Fibroblast of the aortic adventitia (primary cell): ENCODE measurements at regions not wholly inside any gene's neighbourhood (a gene's known extent, or its start where the extent isn't known, plus 50 kb on each side); places are given as distances from the start of the nearest gene placed in this dataset.

Source experiments
- DNase-seq: peaks from one replicate; pipeline ENCODE4 v3.0.0-alpha.2; 2010; ENCODE audit warnings: low read depth
- H3K4me3 ChIP-seq: 2 replicates; pipeline ENCODE4 v1.5.1; 2011; ENCODE audit warnings: low read depth, mild to moderate bottlenecking, control low read depth, low read length, moderate library complexity
- TF ChIP-seq, protein P1 (sequence below): IDR thresholded peaks from 2 replicates; pipeline ENCODE4 v1.5.1; 2011; ENCODE audit warnings: mild to moderate bottlenecking, low read length, control low read depth, inconsistent platforms; ENCODE audit not compliant: insufficient read depth

DNA sequence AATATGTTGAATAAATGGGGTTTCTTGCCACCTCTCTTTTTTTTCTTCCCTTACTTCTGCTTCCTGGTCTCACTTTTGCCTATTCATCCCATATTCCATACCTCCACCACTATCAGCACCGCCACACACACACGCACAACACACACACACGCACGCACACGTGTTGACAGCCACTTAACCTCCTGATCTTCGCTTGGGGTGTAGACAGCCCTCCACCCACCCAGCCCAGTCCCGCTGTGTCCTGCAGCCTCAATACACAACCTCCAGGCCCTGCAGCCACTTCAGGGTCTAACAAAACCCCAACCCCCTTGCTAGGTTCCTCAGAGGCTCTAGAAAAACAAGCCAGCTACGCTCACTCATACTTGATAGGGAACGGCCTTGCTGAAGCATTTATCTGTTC lies 72.3 kb downstream of the LINC00237 start:
- H3K4me3 ChIP-seq, result no peak overlapping the region
- DNase-seq, result no peak
- TF ChIP-seq, protein P1, sequence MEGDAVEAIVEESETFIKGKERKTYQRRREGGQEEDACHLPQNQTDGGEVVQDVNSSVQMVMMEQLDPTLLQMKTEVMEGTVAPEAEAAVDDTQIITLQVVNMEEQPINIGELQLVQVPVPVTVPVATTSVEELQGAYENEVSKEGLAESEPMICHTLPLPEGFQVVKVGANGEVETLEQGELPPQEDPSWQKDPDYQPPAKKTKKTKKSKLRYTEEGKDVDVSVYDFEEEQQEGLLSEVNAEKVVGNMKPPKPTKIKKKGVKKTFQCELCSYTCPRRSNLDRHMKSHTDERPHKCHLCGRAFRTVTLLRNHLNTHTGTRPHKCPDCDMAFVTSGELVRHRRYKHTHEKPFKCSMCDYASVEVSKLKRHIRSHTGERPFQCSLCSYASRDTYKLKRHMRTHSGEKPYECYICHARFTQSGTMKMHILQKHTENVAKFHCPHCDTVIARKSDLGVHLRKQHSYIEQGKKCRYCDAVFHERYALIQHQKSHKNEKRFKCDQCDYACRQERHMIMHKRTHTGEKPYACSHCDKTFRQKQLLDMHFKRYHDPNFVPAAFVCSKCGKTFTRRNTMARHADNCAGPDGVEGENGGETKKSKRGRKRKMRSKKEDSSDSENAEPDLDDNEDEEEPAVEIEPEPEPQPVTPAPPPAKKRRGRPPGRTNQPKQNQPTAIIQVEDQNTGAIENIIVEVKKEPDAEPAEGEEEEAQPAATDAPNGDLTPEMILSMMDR, result no peak

DNA sequence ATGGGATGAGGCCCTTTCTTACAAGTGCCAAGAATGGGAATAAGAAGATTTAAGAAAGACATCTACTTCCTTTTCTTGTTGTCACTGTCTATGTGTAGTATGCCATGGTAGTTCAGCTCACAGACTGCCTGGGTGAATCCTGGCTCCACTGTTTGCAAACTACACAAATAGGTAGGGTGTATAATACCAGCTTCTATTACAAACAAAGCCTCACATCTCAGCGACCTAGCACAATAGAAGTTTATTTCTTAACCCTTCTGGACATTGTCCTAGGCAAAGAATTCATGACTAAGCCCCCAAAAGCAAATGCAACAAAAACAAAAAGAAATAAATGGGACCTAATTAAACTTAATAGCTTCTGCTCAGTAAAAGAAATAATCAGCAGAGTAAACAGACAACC lies 74.5 kb downstream of the LINC00237 start:
- no peak for DNase-seq
- TF ChIP-seq, protein P1, result no peak
- H3K4me3 ChIP-seq, result no peak overlapping the region

DNA sequence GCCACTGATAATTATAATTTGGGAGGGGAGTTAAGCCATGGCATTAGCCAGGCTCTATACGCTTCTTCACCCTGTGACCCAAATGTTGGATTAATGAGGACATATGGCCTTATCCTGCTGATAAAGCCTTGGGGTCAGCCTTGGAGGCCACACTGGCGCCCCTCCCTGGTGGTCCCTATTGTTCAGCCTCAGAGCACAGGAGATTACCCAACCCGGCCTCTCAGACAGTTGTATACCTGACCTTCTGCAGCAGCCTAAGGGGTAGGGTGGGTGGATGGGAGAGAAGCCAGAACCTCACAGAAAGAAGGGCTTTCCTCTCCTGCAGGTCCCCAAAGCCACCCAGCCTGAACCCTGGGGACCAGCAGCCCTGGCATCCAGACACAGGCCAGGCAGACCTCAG lies 76.8 kb downstream of the LINC00237 start:
- DNase-seq, result no peak
- no peak overlapping the region for H3K4me3 ChIP-seq
- TF ChIP-seq, protein P1, result no peak

DNA sequence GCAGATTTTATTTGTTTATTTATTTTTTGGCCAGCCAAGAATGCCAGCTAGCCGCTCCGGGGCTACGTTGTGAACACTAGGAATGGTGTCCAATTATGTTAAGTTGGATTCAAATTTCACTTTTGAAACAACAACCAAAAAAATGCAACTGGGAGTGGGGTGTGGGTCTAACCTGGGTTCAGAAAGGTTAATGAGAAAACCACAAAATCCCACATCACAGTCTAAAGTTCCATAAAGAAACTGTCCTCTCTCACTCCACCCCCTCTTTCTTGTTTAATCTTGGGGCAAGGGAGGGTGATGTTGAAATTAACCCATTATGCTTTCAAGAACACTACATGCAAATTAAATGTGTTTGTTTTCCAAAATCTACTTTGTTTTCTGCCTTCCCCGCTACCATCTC lies 77.2 kb downstream of the LINC00237 start:
- no peak overlapping the region for H3K4me3 ChIP-seq
- no peak for DNase-seq
- TF ChIP-seq, protein P1, result no peak

DNA sequence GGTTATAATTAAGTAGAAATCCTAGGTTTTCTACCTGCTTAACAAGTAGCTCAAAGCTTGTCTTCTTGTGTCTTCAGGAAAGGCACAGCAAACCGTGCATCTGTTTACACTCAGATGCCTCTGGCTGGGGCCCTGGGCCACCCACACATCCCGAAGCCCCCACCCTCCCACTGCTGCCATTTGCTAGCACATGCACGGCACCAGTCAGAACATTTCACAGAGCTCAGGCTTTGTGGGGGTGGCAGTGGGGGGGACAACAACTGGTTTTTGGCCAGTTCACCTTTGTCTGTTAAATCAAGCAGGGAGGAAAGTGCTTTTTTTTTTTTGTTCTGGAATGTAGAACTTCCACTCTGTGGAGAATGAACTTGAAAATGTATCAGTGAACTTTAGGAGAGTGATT lies 77.7 kb downstream of the LINC00237 start:
- H3K4me3 ChIP-seq, result no peak overlapping the region
- no peak for DNase-seq
- TF ChIP-seq, protein P1, result no peak

DNA sequence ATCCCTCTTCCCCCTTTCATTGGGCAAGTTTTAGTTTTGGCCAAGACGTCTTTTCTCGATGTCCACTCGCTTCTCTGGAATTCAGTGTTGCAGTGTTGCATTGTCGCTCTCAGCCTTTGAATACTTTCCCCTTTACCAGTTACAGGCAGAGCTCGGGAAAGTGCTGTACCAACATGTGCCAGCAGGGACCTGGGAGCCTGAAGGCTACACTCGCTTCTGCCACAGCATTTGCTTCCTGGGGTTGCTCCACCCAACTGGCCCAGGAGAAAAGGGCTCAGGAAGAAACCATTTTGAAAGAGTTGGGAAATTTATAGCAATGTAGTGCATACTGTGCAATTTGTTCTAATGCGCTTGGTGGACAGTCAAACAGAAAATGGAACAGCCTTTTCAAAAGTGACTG lies 78.6 kb downstream of the LINC00237 start:
- TF ChIP-seq, protein P1, result peak; percentile 5
- no peak overlapping the region for H3K4me3 ChIP-seq
- DNase-seq, result no peak

DNA sequence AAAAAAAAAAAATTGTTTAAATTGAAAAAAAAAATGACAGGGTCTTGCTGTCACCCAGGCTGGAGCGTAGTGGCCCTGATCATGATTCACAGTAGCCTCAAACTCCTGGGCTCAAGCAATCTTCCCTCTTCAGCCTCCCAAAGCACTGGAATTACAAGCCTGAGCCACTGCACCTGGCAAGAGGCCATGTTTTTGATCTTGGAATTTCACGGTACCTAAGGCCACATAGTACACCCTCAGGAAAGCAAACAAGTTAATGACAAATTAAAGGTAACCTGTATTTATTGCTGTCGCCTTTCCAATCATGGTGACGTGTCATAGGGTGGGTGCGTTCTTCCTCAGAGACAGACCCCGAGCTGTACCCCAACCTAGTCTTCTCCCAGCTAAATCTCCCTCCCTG lies 79.2 kb downstream of the LINC00237 start:
- TF ChIP-seq, protein P1, result no peak
- no peak overlapping the region for H3K4me3 ChIP-seq
- DNase-seq, result no peak
